HCT116 (cell line): ENCODE measurements at regions not wholly inside any gene's neighbourhood (a gene's known extent, or its start where the extent isn't known, plus 50 kb on each side); places are given as distances from the start of the nearest gene placed in this dataset.

Experiments
- CBX3 ChIP-seq: IDR thresholded peaks from 2 replicates; pipeline ENCODE4 v1.6.1; 2012; ENCODE audit warnings: low read depth
- CEBPB ChIP-seq: IDR thresholded peaks from 2 replicates; pipeline ENCODE4 v1.6.1; 2012; ENCODE audit warnings: low read depth
- CTCF ChIP-seq, 3 experiments: fragments of 200-600 bp in 1 of 3; sonication (generic) in 1 of 3; IDR thresholded peaks in 2 of 3; conservative IDR thresholded peaks in 1 of 3; 2 replicates each; pipeline ENCODE4 v1.5.1; 2012 to 2017; ENCODE audit warnings: low read depth in 2 of 3, low read length in 2 of 3, antibody characterized with exemption in 1 of 3, borderline replicate concordance in 1 of 3, control low read depth in 1 of 3, mild to moderate bottlenecking in 1 of 3, mixed read lengths in 1 of 3, mixed run types in 1 of 3, moderate library complexity in 1 of 3; ENCODE audit not compliant: insufficient read depth in 1 of 3
- EZH2 ChIP-seq: fragments of 200-600 bp; sonication (generic); IDR thresholded peaks from 2 replicates; pipeline ENCODE4 v1.6.1; 2017; ENCODE audit warnings: antibody characterized with exemption, mixed run types
- JUND ChIP-seq: IDR thresholded peaks from 2 replicates; pipeline ENCODE4 v1.6.1; 2012
- MAX ChIP-seq: IDR thresholded peaks from 2 replicates; pipeline ENCODE4 v1.6.1; 2012
- POLR2A ChIP-seq: IDR thresholded peaks from 2 replicates; pipeline ENCODE4 v1.7.0; 2011; ENCODE audit warnings: borderline replicate concordance; ENCODE audit not compliant: insufficient read depth, insufficient read length; ENCODE audit errors: extremely low read depth
- POLR2AphosphoS5 ChIP-seq: IDR thresholded peaks from 2 replicates; pipeline ENCODE4 v1.6.1; 2011; ENCODE audit warnings: mild to moderate bottlenecking, low read depth, low read length, moderate library complexity
- RAD21 ChIP-seq: IDR thresholded peaks from 2 replicates; pipeline ENCODE4 v1.6.1; 2012; ENCODE audit warnings: low read depth, mild to moderate bottlenecking
- SIN3A ChIP-seq: IDR thresholded peaks from 2 replicates; pipeline ENCODE4 v1.6.1; 2012; ENCODE audit warnings: low read depth
- SP1 ChIP-seq: IDR thresholded peaks from 2 replicates; pipeline ENCODE4 v1.6.1; 2012; ENCODE audit warnings: low read depth

GRCh38 chr2:13193900-13194299 is 477.2 kb downstream of the TRIB2 start:
- TF ChIP-seq SP1: no peak
- TF ChIP-seq CTCF (IDR thresholded peaks at IDR 0.05 in 2 of 3, conservative IDR thresholded peaks at IDR 0.05 in 1 of 3; ENCODE audit: borderline replicate concordance in 1 of 3, insufficient read depth in 1 of 3, low read depth in 2 of 3, low read length in 2 of 3): peak in 1 of 3 experiments; percentile 23; a peak in 1 of 6 replicates
- no peak for TF ChIP-seq EZH2
- TF ChIP-seq CEBPB: no peak
- TF ChIP-seq CBX3: no peak
- TF ChIP-seq MAX: no peak
- no peak for TF ChIP-seq SIN3A
- TF ChIP-seq POLR2AphosphoS5: no peak
- no peak for TF ChIP-seq JUND
- TF ChIP-seq RAD21: 0 out of 2 replicates have a peak, but pooled peaks have one; percentile 26
- TF ChIP-seq POLR2A: no peak
